Osteocyte (in vitro differentiated cells): ENCODE measurements at regions not wholly inside any gene's neighbourhood (a gene's known extent, or its start where the extent isn't known, plus 50 kb on each side); places are given as distances from the start of the nearest gene placed in this dataset.

Source experiments
- DNase-seq: peaks from one replicate; pipeline ENCODE4 v3.0.0; 2021; ENCODE audit warnings: mixed read lengths; ENCODE audit not compliant: unreplicated experiment; ENCODE audit errors: extremely low spot score
- H3K27ac Mint-ChIP-seq: one replicate; pipeline ENCODE4 v1.8.0; 2021; ENCODE audit warnings: mild to moderate bottlenecking, mixed read lengths; ENCODE audit not compliant: unreplicated experiment
- H3K27me3 Mint-ChIP-seq: one replicate; pipeline ENCODE4 v1.8.0; 2021; ENCODE audit warnings: mixed read lengths; ENCODE audit not compliant: unreplicated experiment
- H3K36me3 Mint-ChIP-seq: one replicate; pipeline ENCODE4 v1.8.0; 2021; ENCODE audit warnings: mixed read lengths; ENCODE audit not compliant: unreplicated experiment
- H3K4me1 Mint-ChIP-seq: one replicate; pipeline ENCODE4 v1.8.0; 2021; ENCODE audit warnings: mixed read lengths; ENCODE audit not compliant: unreplicated experiment
- H3K4me3 Mint-ChIP-seq: one replicate; pipeline ENCODE4 v1.8.0; 2021; ENCODE audit warnings: mild to moderate bottlenecking, moderate library complexity, mixed read lengths; ENCODE audit not compliant: unreplicated experiment
- H3K9me3 Mint-ChIP-seq: one replicate; pipeline ENCODE4 v1.8.0; 2021; ENCODE audit warnings: mixed read lengths; ENCODE audit not compliant: unreplicated experiment
- TF ChIP-seq, protein P1 (sequence below): fragments of 200-600 bp; sonication (generic); IDR thresholded peaks from 2 replicates; pipeline ENCODE4 v1.5.0; 2021; ENCODE audit warnings: antibody characterized with exemption, mild to moderate bottlenecking, moderate library complexity

DNA sequence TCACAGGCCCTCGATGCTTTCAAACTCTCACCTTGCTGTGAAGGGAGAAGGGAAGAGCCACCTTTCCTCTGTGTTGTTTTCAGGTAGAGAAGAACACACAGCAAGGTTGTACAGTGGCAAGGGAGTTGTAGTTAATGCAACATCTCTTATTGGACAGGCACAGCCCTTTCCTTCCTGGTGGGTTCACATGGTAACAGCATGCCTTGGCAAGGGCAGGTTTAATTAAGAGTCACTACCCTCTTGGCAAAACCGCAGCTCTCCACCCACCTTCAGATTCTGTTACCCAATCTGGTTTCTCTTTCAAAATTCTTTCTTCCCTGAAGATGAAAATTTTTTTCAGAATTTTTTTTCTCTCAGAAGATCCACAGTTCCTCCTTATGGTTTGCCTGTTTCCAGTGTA, 253.1 kb downstream of the TLR4 start:
- Mint-ChIP-seq H3K36me3 (no peaks in the 10 kb centered on the region), H3K9me3 (no peaks in the 10 kb centered on the region), H3K4me3 (no peak overlapping the region), H3K27me3 (peaks cover 4% of the 10 kb centered on the region), H3K4me1 (no peaks in the 10 kb centered on the region), H3K27ac (no peak overlapping the region)
- TF ChIP-seq, protein P1, sequence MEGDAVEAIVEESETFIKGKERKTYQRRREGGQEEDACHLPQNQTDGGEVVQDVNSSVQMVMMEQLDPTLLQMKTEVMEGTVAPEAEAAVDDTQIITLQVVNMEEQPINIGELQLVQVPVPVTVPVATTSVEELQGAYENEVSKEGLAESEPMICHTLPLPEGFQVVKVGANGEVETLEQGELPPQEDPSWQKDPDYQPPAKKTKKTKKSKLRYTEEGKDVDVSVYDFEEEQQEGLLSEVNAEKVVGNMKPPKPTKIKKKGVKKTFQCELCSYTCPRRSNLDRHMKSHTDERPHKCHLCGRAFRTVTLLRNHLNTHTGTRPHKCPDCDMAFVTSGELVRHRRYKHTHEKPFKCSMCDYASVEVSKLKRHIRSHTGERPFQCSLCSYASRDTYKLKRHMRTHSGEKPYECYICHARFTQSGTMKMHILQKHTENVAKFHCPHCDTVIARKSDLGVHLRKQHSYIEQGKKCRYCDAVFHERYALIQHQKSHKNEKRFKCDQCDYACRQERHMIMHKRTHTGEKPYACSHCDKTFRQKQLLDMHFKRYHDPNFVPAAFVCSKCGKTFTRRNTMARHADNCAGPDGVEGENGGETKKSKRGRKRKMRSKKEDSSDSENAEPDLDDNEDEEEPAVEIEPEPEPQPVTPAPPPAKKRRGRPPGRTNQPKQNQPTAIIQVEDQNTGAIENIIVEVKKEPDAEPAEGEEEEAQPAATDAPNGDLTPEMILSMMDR = no peak
- DNase-seq = no peak

DNA sequence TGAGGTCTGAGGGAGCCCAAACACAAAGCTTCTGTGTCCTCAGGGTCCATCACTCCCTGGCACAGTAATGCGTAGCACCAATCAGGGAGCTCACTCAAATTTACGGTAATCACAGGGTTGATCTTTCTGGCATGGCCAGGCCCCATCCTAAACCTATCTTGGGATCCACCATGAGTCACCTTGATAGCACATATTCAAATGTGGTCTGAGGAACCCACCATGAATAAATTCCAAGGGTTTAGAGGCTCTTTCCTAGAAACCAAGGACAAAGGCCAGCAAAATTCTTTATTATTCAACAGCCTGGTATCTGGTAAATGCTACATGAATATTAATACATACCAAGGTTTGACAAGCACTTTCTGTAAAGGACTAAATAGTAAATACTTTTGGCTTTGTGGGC, 254.5 kb downstream of the TLR4 start:
- no peaks in the 10 kb centered on the region for H3K36me3 Mint-ChIP-seq
- no peaks in the 10 kb centered on the region for H3K4me1 Mint-ChIP-seq
- no peak overlapping the region for H3K4me3 Mint-ChIP-seq
- DNase-seq = no peak
- TF ChIP-seq, protein P1 = no peak
- no peaks in the 10 kb centered on the region for H3K9me3 Mint-ChIP-seq
- H3K27me3 Mint-ChIP-seq = peaks cover 4% of the 10 kb centered on the region
- no peak overlapping the region for H3K27ac Mint-ChIP-seq

DNA sequence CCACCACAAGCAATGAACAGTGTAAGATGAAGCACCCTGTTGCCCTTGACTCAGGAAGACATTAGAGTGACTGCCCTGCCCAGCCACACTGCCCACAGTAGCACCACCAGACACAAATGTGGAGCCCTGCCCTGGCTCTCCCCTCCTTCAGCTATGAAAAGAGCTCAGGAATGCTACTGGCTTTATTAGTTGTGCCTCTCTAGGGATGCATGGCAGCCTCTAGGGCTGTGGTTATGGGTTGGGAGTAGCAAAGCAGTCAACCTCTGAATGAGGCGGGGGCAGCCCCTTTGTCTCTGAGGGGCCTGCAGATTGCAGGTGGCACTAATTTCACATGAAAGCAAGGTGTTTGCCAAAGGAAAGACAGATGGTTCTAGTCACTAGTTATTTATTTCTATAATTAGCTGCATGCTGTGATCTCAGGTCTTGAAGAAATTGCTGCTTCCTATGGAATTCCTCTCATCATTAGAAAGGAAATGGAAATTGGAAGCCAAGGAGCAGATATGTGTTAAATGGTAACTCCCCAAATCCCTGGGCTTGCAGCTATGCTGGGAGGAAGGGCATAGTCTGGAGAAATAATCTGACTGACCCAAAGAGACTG, 259.4 kb downstream of the TLR4 start:
- Mint-ChIP-seq H3K9me3 (no peaks in the 10 kb centered on the region), H3K4me3 (no peak overlapping the region), H3K4me1 (no peaks in the 10 kb centered on the region), H3K36me3 (no peaks in the 10 kb centered on the region), H3K27me3 (no peaks in the 10 kb centered on the region), H3K27ac (no peak overlapping the region)
- no peak for DNase-seq
- TF ChIP-seq, protein P1 = no peak

DNA sequence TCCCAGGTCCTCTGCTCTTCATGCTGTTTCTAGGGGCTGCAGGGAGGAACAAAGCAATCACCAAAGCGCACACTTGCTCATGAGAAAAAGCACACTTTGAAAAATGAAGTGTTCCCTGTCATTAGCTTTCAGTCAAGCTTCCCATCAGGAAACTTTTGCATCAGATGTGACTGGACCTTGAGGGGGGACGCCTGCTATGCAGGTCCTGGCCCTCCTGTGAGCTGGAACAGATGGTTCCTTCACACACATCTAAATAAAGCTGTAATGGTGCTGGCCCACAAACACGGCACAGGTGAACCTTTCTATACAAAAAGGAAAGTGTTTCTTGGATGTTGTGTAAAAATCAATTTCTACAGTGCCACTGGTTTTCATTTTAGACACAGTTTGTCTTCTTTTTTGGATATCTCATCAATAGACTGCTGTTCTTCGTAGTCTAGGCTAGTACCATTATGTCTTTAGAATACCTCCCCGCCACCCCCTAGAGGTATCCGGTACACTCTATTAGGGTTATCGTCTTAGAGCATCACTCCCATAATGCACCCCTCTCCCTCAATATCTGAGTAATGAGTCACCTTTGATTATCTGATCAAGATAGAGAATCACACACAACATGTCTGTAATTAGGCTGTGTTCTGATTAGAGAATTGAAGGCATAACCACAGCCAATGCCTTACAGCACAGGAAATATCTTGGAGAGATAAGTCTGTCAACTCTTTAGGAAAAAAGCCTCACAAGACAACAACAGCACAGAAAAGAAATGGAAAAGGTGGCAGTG, 266.3 kb downstream of the TLR4 start:
- peaks cover 2% of the 10 kb centered on the region for H3K27me3 Mint-ChIP-seq
- no peaks in the 10 kb centered on the region for H3K9me3 Mint-ChIP-seq
- no peaks in the 10 kb centered on the region for H3K36me3 Mint-ChIP-seq
- H3K4me1 Mint-ChIP-seq = no peaks in the 10 kb centered on the region
- H3K4me3 Mint-ChIP-seq = no peak overlapping the region
- no peak overlapping the region for H3K27ac Mint-ChIP-seq
- DNase-seq = no peak
- TF ChIP-seq, protein P1 = no peak

DNA sequence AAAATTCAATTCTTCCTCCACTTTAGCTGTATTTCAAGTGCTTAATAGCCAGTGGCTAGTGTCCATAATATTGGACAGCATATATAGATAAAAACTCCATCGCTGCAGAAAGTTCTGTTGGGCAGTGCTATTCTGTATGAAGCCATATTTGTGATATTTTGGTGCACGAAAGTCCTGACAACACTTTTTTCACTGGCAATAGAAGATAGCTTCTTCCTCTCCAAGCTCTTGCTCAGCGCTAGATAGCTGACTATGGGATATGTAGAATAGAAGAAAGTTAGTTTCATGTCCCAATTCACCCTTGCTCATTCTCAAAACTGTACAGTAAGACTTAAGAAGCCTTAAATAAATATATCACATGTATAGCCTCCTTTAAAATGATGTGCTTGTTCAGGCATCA, 269.9 kb downstream of the TLR4 start:
- H3K36me3 Mint-ChIP-seq = no peaks in the 10 kb centered on the region
- H3K27me3 Mint-ChIP-seq = peaks cover 2% of the 10 kb centered on the region
- H3K4me1 Mint-ChIP-seq = no peaks in the 10 kb centered on the region
- no peak overlapping the region for H3K4me3 Mint-ChIP-seq
- H3K27ac Mint-ChIP-seq = no peak overlapping the region
- TF ChIP-seq, protein P1 = no peak
- H3K9me3 Mint-ChIP-seq = no peaks in the 10 kb centered on the region
- DNase-seq = no peak
